HG02759 (cell line): ENCODE measurements at regions not wholly inside any gene's neighbourhood (a gene's known extent, or its start where the extent isn't known, plus 50 kb on each side); places are given as distances from the start of the nearest gene placed in this dataset.
"Not testable (repeated sequence)": the region's sequence is repeated elsewhere in the genome, so short reads cannot be mapped to it uniquely, and the experiment has no call there.

Experiments used
- ATAC-seq: cut with Tn5 transposase; IDR thresholded peaks from one replicate; pipeline ENCODE4 v1.9.1; 2021; ENCODE audit warnings: mild to moderate bottlenecking, moderate library complexity; ENCODE audit not compliant: unreplicated experiment

- ATAC-seq, result no peak
These were observed 233.4 kb upstream of the SYT10 start for GRCh38 chr12:33672836-33673577.

- ATAC-seq, result no peak
These were observed 237.2 kb upstream of the SYT10 start for GRCh38 chr12:33676866-33677265.

GRCh38 chr12:33678221-33678964 lies 238.8 kb upstream of the SYT10 start:
- no peak for ATAC-seq

DNA sequence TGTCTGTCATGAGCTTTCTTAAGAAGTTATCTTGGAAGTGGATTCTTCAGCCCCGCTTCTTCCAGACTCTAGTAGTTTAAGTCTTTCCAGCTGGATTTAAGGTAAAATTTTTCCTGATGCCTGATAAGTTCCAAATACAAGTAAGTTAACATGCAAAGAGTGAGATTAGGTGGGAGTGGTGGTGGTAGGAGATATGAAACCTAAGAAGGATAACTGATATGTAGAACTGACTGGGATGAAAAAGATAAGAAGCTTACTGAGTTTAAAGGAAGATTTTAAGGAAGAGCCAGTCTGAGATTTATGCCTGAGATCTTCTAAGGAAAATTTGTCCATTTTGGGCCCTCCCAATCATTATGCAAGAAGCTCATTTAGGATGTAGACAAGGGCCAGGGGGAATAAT lies 250.9 kb upstream of the SYT10 start:
- no peak for ATAC-seq

DNA sequence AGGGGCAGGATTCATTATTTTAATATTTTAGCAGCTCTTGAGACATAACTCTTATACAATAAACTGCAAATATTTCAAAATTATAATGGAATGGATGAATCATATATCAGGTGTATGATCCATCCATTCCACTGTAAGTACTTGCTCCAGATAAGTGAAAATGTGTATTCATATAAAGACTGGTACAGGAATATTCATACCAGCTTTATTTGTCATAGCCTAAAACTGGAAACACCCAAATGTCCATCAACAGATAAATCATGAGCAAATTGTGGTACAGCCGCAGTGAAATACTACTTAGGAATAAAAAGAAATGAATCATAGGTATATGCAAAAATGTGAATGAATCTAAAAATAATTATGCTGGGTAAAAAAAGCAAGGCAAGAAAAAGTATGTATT lies 263.6 kb upstream of the SYT10 start:
- ATAC-seq, result no peak

DNA sequence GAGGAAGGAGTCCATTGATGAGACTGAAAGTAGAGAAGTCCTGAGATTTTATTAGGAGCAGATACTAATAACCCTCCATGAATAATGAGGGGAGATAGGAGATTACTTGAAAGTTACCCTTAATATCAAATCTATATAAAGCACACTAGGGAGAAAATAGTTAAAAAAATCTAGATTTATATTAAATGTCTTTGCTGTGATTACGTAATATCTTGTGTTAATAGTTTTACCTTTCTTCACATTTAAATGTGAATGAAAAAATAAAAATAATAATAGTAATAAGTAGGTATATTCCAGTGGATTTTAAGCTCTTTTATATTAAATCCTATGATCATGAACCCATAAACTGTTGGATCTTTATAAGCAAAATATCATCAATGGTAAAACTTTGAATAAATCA lies 267.3 kb upstream of the SYT10 start:
- ATAC-seq, result no peak

DNA sequence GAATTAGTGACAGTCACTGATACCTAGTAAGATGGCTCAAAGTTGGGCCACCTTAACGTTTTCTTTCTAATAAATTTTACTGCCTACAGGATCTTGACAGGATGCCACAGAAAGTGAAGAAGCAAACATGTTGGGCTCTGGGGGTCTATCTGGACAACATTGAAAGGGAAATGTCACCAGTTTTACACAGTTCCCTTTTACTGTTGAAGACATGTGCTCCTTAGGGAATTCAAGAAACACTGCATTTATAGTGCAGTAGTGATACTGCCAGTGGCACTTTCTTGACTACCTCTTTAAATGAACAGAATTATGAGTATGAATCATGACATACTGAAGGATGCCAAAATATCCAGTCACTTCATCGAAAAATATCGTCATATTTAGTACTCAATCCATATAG lies 269.3 kb upstream of the SYT10 start:
- ATAC-seq, result no peak

DNA sequence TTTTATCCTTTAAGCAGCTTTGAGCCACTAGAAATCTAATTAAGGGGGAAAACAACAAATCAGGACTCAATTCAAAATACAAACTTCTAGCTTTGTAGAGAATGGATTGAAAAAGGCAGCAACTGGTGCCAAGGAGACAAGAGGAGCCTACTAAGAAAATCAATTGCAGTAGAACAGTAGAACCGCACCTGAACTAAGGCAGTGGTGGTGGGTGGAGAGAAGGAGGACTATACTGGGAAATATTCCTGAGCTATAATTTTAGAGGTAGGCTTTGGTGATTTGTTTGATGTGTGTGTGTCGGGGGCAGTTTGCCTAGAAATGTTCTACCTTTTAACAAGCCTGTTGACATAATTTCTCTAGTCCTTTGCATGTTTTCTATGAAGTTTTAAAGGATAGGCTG lies 270.9 kb upstream of the SYT10 start:
- ATAC-seq, result no peak

DNA sequence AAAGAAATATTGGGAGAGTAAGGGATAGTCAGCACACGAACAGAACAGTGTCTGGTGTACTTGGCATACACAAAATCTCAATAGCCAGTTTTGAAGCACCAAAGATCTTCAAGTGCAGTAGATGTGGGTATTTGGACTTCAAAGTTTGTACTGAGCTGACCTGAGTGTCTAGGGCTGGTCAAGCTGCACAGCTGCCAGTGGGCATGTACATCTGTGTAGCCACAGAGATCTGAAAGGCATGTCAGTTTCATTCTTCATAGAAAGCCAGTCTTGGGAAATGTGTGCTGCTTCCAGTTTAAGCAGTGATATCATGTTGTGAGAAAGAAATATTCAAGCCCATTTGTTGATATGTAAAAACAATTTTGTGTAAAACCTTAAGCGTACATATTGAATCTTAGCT lies 279.0 kb upstream of the SYT10 start:
- no peak for ATAC-seq

- no peak for ATAC-seq
These were observed 281.9 kb upstream of the SYT10 start for GRCh38 chr12:33721561-33721960.

GRCh38 chr12:33724867-33725266 lies 285.2 kb upstream of the SYT10 start:
- no peak for ATAC-seq

DNA sequence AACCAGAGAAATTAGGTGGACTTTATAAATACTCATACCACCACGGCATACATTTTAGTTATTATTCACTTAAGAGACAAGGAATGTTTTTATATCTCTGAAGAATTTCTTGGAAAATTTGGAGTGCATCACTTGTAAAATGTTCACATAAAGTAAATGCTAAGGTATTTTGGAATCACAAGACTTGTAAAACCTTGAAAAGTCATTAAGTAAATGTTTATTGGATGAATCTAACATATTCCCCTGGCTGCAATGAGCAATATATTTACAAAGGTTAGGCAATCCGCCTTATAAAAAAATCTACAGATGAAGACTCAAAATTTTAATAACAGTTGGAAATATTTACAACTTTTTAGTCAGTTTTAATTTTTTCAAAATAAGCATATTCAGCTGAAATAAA lies 287.4 kb upstream of the ALG10 start:
- no peak for ATAC-seq

GRCh38 chr12:33752854-33753253 lies 269.4 kb upstream of the ALG10 start:
- no peak for ATAC-seq

DNA sequence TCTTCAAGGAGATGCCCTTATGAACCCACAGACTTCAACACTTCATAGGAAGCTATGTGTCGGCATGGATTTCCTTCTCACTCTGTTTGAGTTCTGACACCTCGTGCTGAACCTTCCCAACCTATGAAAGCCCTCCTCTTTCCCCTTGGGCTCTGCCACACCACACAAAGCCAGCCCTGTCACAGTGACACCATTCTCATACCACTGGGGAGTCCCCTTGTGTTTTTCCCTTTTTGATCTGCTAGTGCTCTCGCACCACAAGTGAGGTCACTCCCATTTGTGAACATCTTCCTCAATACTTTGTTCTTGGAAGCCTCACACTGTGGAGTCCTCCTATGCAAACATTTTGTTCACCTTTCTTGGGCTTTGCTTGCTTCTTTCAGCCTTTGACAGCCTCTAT lies 264.6 kb upstream of the ALG10 start:
- no peak for ATAC-seq

DNA sequence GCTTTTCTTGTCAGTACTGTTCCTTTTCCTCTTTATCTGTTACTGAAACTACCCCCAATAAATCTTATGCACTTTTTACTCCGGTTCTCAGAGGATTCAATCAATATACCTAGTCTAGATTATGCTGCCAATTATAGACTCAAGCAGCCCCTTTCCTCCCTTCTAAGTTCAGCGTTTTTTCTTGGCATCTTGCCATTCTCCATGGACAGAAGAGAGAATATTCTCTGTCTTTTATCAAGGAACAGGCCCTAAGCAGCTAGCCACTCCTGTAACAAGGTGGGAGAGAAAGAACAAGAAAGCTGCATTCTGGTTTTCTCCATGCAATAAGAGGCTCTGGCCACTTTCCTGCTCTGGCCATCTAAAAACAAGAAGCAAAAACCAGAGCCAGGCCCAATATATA lies 263.0 kb upstream of the ALG10 start:
- no peak for ATAC-seq

DNA sequence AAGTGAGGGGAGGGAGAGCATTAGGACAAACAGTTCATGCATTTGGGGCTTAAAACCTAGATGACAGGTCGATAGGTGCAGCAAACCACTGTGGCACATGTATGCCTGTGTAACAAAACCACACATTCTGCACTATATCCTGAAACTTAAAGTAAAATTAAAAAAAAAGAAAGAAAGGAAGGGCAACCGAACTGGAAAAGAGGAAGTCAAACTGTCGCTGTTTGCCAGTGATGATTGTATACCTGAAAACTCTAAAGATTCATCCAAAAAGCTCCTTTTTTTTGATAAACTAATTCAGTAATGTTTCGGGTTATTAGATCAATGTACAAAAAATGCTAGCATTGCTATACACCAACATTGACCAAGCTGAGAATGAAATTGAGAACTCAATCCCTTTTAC lies 259.0 kb upstream of the ALG10 start:
- ATAC-seq, result no peak

DNA sequence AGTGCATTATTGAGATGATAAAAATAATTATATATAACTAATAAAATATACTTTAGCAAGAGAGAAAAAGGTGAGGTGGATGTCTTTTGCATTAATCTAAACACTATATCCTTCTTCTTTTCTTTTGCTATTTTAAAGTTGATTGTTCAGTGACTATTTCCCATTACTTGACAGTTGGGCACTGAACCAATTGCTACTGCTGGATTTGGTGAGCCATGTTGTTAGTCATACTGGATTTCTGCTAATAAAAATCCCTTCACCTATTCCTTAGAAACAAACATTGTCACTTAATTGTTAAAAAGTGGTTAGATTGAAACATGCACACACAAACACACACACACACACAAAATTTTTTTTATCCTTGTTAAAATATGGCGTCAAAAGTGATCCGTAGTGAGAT lies 251.6 kb upstream of the ALG10 start:
- ATAC-seq, result no peak

DNA sequence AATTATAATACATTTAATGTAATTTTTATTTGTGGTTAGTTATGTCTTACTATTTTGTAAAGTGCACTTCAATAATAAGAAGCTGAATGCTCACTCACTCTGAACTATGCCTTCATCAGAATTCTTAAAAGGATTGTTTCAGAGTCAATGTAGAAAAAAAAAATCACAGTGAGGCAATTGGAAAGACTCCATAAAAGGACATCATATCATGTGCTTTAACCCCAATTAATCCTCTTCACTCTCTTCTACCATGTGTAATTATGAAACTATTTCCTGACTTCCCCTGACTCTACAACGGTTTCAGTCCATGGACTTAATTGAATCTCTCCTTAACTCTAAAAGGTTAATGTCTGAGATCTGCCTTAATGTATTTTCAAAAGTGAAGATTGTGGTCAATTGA lies 250.4 kb upstream of the ALG10 start:
- ATAC-seq, result no peak

GRCh38 chr12:33773091-33773490 lies 249.2 kb upstream of the ALG10 start:
- ATAC-seq, result not testable (repeated sequence)

DNA sequence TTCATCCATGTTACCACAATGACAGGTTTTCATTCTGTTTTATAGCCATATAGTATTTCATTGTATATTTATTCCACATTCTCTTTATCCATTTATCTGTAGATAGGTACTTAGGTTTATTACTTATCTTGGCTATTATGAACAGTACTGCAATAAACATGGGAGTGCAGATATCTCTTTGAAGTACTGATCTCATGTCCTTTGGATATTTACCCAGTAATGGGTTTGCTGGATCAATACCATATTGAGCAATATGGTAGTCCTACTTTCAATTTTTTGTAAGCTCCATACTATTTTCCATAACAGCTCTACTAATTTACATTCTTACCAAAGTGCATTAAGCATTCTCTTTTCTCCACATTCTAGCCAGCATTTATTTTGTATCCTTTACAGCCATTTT lies 235.8 kb upstream of the ALG10 start:
- ATAC-seq, result no peak

DNA sequence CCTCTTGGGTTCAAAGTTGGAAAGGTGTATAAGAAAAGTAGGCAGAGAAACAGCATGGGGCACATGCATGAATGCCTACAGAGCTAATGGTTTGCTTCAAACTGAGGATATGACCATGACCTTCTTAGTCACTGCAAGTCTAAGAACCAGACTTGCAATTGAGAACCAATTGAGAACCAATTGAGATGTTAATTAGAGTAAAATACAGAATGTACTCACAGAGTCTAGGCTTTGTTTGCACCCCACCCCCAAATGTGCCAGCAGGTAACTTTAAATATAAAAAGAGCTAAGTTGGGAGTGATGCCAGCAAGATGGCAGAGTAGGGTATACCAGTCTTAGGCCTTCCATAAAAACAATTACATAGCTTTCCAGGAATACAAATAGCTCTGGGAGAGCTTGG lies 227.3 kb upstream of the ALG10 start:
- ATAC-seq, result no peak

GRCh38 chr12:33795536-33795935 lies 226.8 kb upstream of the ALG10 start:
- no peak for ATAC-seq

GRCh38 chr12:33813536-33813935 lies 208.8 kb upstream of the ALG10 start:
- ATAC-seq, result no peak
